ENCODE measurements at regions not wholly inside any gene's neighbourhood (a gene's known extent, or its start where the extent isn't known, plus 50 kb on each side); places are given as distances from the start of the nearest gene placed in this dataset.
"Not testable (repeated sequence)": the region's sequence is repeated elsewhere in the genome, so short reads cannot be mapped to it uniquely, and the experiment has no call there.

GRCh38 chr14:43471595-43471994, 1035.5 kb downstream of the FSCB start:
- DNase-seq (ENCODE audit: low read depth) = no peak

GRCh38 chr14:43464968-43465367, 1042.1 kb downstream of the FSCB start:
- DNase-seq (ENCODE audit: low read depth) = no peak

DNA sequence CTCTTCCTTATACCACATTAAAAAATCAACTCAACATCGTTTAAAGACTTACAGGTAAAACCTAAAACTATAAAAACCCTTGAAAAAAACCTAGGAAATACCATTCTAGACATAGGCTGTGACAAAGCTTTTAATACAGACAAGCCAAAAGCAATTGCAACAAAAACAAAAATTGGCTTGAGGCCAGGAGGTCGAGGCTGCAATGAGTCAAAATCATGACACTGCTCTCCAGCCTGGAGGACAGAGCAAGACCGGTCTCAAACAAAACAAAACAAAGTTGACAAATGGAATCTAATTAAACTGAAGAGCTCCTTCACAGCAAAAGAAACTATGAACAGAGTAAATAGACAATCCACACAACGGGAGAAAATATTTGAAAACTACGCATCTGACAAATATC, 1057.8 kb downstream of the FSCB start:
- no peak for DNase-seq (ENCODE audit: low read depth)

- DNase-seq (ENCODE audit: low read depth) = no peak
These were observed 1069.0 kb downstream of the FSCB start for GRCh38 chr14:43438056-43438455.

- DNase-seq (ENCODE audit: low read depth) = no peak
These were observed 1088.8 kb downstream of the FSCB start for GRCh38 chr14:43418324-43418723.

DNA sequence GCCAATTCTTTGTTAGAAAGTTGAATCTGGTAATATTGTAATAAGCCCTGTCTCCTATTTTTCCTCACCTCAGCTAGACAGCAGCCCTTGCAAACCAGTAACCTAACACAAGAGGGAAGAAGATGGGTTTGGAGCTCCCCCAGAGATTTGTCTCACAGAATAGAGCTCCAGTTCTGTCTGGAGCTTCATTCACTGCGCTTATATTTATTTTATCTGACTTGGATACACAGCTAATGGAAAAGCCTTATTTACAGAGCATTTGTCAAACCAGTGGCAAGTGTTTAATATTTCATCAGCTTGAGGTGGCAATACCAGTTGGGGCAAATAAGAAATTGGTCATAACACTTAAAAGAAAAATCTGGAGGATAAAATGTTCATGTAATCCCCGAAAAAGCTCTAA, 1094.0 kb downstream of the FSCB start:
- DNase-seq (ENCODE audit: low read depth) = no peak

GRCh38 chr14:43411841-43412240, 1095.2 kb downstream of the FSCB start:
- DNase-seq (ENCODE audit: low read depth) = no peak

- DNase-seq (ENCODE audit: low read depth) = no peak
These were observed 1096.5 kb downstream of the FSCB start for GRCh38 chr14:43410631-43411030.

- no peak for DNase-seq (ENCODE audit: low read depth)
These were observed 1098.6 kb downstream of the FSCB start for GRCh38 chr14:43408472-43408871.

DNA sequence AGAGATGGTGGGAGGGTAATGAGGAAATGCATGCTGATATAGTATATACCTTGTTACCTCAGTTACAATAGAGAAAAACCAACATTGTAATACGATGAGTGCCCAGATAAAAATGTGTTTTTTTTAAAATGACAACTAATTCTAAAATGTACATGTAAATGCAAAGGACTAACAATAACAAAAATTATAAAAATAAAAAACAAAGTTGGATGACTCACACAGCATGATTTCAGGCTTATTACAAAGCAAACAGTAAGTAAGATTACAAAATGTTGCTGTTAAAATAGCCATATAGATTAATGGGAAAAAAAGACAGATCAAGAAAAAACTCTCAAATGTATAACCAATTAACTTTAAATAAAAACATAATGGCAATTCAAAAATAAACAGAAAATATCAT, 1099.4 kb downstream of the FSCB start:
- no peak for DNase-seq (ENCODE audit: low read depth)

- no peak for DNase-seq (ENCODE audit: low read depth)
These were observed 1100.2 kb downstream of the FSCB start for GRCh38 chr14:43406931-43407330.

GRCh38 chr14:43399289-43399688, 1107.8 kb downstream of the FSCB start:
- no peak for DNase-seq (ENCODE audit: low read depth)

DNA sequence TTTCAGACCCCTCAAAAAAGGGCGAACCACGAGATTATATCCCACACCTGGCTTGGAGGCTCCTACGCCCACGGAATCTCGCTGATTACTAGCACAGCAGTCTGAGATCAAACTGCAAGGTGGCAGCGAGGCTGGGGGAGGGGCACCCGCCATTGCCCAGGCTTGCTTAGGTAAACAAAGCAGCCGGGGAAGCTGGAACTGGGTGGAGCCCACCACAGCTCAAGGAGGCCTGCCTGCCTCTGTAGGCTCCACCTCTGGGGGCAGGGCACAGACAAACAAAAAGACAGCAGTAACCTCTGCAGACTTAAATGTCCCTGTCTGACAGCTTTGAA, 1136.6 kb downstream of the FSCB start:
- not testable (repeated sequence) for DNase-seq (ENCODE audit: low read depth)

DNA sequence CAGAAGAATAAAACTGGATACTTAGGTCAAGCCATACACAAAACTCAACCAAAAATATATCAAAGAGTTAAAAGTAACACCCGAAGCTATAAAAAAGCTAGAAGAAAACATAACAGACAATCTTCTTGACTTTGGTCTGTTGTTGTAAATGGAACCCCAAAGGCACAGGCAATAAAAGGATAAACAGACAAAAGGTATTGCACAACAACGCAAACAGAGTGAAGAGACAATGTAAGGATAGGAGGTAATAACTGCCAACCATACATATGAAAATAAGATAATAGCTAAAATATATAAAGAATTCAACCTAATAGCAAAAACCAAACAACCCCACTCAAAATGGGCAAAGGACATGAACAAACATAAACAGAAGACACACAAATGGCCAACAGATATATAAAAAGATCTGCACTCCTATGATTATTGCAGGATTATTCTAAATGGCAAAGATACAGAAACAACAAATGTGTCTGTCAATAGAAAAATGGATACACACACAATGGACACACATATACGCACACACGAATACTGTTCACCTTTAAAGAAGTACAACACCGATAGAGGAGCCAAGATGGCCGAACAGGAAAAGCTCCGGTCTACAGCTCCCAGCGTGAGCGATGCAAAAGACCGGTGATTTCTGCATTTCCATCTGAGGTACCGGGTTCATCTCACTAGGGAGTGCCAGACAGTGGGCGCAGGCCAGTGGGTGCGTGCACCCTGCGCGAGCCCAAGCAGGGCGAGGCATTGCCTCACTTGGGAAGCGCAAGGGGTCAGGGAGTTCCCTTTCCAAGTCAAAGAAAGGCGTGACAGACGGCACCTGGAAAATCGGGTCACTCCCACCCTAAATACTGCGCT, 1137.1 kb downstream of the FSCB start:
- DNase-seq (ENCODE audit: low read depth) = no peak

- no peak for DNase-seq (ENCODE audit: low read depth)
These were observed 1144.5 kb downstream of the FSCB start for GRCh38 chr14:43362586-43362985.

- DNase-seq (ENCODE audit: low read depth) = no peak
These were observed 1145.3 kb downstream of the FSCB start for GRCh38 chr14:43361751-43362150.

DNA sequence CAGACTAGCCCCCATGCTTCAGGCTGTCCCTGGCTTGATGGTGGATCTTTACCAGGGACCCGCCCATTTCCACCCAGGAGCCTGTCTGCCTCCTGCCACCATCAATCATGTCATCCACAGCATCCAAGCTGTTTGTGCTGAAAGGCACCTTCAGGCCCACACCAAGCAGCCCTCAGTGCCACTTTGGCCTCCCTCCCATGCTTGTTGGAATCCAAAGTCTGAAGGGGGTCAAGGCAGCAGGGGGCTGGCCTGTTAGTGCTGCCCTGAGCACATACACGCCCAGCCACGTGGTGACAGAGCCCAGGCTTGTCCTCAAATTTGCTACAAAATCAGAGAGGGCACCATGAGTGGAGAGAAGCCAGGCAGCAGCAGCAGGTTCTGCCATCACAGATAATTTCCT, 1146.8 kb downstream of the FSCB start:
- no peak for DNase-seq (ENCODE audit: low read depth)

GRCh38 chr14:43359317-43359716, 1147.8 kb downstream of the FSCB start:
- DNase-seq (ENCODE audit: low read depth) = no peak

DNA sequence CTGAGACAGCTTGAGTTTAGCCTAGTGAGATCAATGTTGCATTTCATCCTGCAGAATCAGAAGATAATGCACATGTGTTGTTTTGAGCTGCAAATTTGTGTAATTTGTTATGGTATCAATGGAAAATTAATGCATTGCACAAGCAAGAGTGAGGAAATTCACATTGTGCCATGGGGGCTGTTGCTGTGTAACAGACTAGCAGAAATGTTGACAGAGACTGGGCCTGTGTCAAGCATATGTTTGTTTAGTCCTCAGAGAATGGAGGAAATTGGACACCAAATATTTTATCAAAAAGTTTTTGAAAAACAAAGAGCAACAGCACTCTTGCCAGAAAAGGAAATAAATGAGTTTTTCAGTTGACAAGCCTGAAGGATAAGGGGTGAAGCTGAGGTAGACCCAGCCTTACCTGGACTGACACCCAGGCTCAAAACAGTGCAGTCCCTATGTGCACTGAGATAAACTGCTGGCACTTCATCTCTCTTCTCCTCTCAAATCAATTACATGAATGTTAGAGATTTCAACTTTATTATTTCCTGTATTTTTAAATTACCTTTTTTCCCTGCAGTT, 1150.0 kb downstream of the FSCB start:
- DNase-seq (ENCODE audit: low read depth) = no peak

- no peak for DNase-seq (ENCODE audit: low read depth)
These were observed 1150.7 kb downstream of the FSCB start for GRCh38 chr14:43356382-43356781.

DNA sequence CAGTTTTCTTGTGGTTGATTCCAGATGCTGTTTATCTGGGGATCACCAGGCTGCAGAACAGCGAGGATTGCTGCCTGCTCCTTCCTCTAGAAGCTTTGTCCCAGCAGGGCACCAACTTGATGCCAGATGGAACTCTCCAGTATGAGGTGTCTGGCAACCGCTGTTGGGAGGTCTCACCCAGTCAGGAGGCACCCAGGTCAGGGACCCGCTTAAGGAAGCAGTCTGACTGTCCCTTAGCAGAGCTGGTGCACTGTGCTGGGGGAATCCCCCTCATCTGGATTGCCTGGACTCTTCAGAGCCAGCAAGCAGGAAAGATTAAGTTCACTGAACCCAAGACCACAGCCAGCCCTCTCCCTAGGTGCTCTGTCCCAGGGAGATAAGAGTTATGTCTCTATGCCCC, 1165.2 kb downstream of the FSCB start:
- no peak for DNase-seq (ENCODE audit: low read depth)

GRCh38 chr14:43338713-43339112, 1168.4 kb downstream of the FSCB start:
- DNase-seq (ENCODE audit: low read depth) = no peak

GRCh38 chr14:43336351-43336750, 1170.7 kb downstream of the FSCB start:
- no peak for DNase-seq (ENCODE audit: low read depth)

Measured in myocyte (in vitro differentiated cells).